ENCODE measurements at regions not wholly inside any gene's neighbourhood (a gene's known extent, or its start where the extent isn't known, plus 50 kb on each side); places are given as distances from the start of the nearest gene placed in this dataset.

DNA sequence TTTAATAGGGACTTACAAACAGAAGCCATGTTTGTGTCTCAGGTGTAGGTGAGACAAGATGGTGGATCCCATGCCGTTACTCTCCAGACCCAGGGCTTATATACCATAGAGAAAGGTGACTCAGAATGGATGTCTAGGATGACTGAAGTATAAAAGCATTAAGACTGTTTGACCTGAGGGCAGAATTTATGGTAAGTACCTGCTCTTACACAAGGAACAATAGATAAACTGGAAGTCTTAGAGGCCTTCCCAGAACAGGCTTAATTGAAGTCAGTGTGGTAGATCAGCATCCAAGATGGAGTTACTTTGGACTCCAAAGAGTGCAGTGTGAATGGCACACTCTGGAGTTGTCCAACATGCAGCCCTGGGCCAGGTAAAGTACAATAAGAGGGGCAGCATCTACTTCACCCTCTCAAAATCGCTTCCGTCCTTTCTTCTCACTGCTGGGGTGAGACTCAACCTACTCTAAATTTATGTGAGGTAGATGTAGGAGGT, 387.0 kb upstream of the DDI1 start:
- Histone ChIP-seq H2AFZ (ENCODE audit: low read depth, low read length) (no peak overlapping the region), H3K36me3 (ENCODE audit: insufficient read depth, low read length) (no peaks in the 10 kb centered on the region), H3K9me2 (ENCODE audit: insufficient read depth, low read length) (no peaks in the 10 kb centered on the region), H3K27me3 (ENCODE audit: insufficient read depth, low read depth, low read length) (no peaks in the 10 kb centered on the region), H3F3A (ENCODE audit: insufficient read depth, low read length, poor library complexity, severe bottlenecking) (no peaks in the 10 kb centered on the region), H4K20me1 (ENCODE audit: insufficient read depth) (no peaks in the 10 kb centered on the region), H3K9ac (ENCODE audit: low read length) (no peak overlapping the region), H3K27ac (ENCODE audit: low read length) (no peak overlapping the region), H3K4me3 (ENCODE audit: low read length) (no peak overlapping the region), H3K9me3 (ENCODE audit: low read length) (no peaks in the 10 kb centered on the region), H3K79me2 (replicated peaks; ENCODE audit: insufficient read depth, low read length) (no peaks in the 10 kb centered on the region), H3K4me2 (ENCODE audit: low read length) (no peak overlapping the region)
- TF ChIP-seq TAF1 (IDR thresholded peaks at IDR 0.05; ENCODE audit: low read depth) (no peak), RAD21 (conservative IDR thresholded peaks at IDR 0.05) (no peak), EP300 (conservative IDR thresholded peaks at IDR 0.05; ENCODE audit: poor library complexity, severe bottlenecking) (no peak), POLR2AphosphoS5 (IDR thresholded peaks at IDR 0.05) (no peak), EZH2 (IDR thresholded peaks at IDR 0.05; ENCODE audit: borderline replicate concordance, insufficient read depth, low read length, poor library complexity, severe bottlenecking) (no peak), MXI1 (conservative IDR thresholded peaks at IDR 0.05; ENCODE audit: poor library complexity, severe bottlenecking) (no peak), SMC3 (conservative IDR thresholded peaks at IDR 0.05; ENCODE audit: poor library complexity) (no peak)
- TF ChIP-seq, protein P1, sequence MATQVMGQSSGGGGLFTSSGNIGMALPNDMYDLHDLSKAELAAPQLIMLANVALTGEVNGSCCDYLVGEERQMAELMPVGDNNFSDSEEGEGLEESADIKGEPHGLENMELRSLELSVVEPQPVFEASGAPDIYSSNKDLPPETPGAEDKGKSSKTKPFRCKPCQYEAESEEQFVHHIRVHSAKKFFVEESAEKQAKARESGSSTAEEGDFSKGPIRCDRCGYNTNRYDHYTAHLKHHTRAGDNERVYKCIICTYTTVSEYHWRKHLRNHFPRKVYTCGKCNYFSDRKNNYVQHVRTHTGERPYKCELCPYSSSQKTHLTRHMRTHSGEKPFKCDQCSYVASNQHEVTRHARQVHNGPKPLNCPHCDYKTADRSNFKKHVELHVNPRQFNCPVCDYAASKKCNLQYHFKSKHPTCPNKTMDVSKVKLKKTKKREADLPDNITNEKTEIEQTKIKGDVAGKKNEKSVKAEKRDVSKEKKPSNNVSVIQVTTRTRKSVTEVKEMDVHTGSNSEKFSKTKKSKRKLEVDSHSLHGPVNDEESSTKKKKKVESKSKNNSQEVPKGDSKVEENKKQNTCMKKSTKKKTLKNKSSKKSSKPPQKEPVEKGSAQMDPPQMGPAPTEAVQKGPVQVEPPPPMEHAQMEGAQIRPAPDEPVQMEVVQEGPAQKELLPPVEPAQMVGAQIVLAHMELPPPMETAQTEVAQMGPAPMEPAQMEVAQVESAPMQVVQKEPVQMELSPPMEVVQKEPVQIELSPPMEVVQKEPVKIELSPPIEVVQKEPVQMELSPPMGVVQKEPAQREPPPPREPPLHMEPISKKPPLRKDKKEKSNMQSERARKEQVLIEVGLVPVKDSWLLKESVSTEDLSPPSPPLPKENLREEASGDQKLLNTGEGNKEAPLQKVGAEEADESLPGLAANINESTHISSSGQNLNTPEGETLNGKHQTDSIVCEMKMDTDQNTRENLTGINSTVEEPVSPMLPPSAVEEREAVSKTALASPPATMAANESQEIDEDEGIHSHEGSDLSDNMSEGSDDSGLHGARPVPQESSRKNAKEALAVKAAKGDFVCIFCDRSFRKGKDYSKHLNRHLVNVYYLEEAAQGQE (IDR thresholded peaks at IDR 0.05; ENCODE audit: borderline replicate concordance), result no peak
- TF ChIP-seq, protein P2, sequence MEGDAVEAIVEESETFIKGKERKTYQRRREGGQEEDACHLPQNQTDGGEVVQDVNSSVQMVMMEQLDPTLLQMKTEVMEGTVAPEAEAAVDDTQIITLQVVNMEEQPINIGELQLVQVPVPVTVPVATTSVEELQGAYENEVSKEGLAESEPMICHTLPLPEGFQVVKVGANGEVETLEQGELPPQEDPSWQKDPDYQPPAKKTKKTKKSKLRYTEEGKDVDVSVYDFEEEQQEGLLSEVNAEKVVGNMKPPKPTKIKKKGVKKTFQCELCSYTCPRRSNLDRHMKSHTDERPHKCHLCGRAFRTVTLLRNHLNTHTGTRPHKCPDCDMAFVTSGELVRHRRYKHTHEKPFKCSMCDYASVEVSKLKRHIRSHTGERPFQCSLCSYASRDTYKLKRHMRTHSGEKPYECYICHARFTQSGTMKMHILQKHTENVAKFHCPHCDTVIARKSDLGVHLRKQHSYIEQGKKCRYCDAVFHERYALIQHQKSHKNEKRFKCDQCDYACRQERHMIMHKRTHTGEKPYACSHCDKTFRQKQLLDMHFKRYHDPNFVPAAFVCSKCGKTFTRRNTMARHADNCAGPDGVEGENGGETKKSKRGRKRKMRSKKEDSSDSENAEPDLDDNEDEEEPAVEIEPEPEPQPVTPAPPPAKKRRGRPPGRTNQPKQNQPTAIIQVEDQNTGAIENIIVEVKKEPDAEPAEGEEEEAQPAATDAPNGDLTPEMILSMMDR (IDR thresholded peaks at IDR 0.05; ENCODE audit: poor library complexity, severe bottlenecking), result no peak

DNA sequence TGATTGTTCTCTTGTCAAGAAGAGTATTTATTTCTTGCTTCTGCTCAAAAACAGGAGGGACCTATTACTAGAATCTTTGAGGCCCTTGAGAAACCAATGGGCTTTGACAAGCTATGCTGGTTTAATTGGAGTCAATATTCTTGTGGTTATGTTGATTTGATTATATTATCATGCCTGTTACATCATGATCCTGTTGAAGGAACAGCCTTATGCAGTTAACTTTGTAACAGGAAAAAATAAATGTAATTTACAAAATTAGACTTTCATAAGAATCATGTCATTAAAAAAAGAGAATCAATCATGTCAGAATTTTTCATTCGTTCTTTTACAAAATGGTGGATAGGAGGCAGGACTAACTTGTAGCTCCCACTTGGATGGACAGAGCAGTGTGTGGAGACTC, 386.1 kb upstream of the DDI1 start:
- Histone ChIP-seq H3K9me2 (ENCODE audit: insufficient read depth, low read length) (no peaks in the 10 kb centered on the region), H3K36me3 (ENCODE audit: insufficient read depth, low read length) (no peaks in the 10 kb centered on the region), H2AFZ (ENCODE audit: low read depth, low read length) (no peak overlapping the region), H3K79me2 (replicated peaks; ENCODE audit: insufficient read depth, low read length) (no peaks in the 10 kb centered on the region), H3K9me3 (ENCODE audit: low read length) (no peaks in the 10 kb centered on the region), H3K4me2 (ENCODE audit: low read length) (no peak overlapping the region), H3K27me3 (ENCODE audit: insufficient read depth, low read depth, low read length) (no peaks in the 10 kb centered on the region), H4K20me1 (ENCODE audit: insufficient read depth) (no peaks in the 10 kb centered on the region), H3K9ac (ENCODE audit: low read length) (no peak overlapping the region), H3K27ac (ENCODE audit: low read length) (no peak overlapping the region), H3K4me3 (ENCODE audit: low read length) (no peak overlapping the region), H3F3A (ENCODE audit: insufficient read depth, low read length, poor library complexity, severe bottlenecking) (no peaks in the 10 kb centered on the region)
- TF ChIP-seq POLR2AphosphoS5 (IDR thresholded peaks at IDR 0.05) (no peak), TAF1 (IDR thresholded peaks at IDR 0.05; ENCODE audit: low read depth) (no peak), SMC3 (conservative IDR thresholded peaks at IDR 0.05; ENCODE audit: poor library complexity) (no peak), EP300 (conservative IDR thresholded peaks at IDR 0.05; ENCODE audit: poor library complexity, severe bottlenecking) (no peak), RAD21 (conservative IDR thresholded peaks at IDR 0.05) (no peak), MXI1 (conservative IDR thresholded peaks at IDR 0.05; ENCODE audit: poor library complexity, severe bottlenecking) (no peak), EZH2 (IDR thresholded peaks at IDR 0.05; ENCODE audit: borderline replicate concordance, insufficient read depth, low read length, poor library complexity, severe bottlenecking) (no peak)
- TF ChIP-seq, protein P2 (IDR thresholded peaks at IDR 0.05; ENCODE audit: poor library complexity, severe bottlenecking), result no peak
- TF ChIP-seq, protein P1 (IDR thresholded peaks at IDR 0.05; ENCODE audit: borderline replicate concordance), result no peak
